Activated T-cell treated with anti-CD3 and anti-CD28 coated beads for 24 hours (primary cell): ENCODE measurements at regions not wholly inside any gene's neighbourhood (a gene's known extent, or its start where the extent isn't known, plus 50 kb on each side); places are given as distances from the start of the nearest gene placed in this dataset.

ENCODE experiments used
- DNase-seq: peaks from one replicate; pipeline ENCODE4 v3.0.0-alpha.2; 2020; ENCODE audit warnings: low read depth

GRCh38 chr2:8525582-8526402 is 156.1 kb upstream of the ID2 start:
- no peak for DNase-seq

DNA sequence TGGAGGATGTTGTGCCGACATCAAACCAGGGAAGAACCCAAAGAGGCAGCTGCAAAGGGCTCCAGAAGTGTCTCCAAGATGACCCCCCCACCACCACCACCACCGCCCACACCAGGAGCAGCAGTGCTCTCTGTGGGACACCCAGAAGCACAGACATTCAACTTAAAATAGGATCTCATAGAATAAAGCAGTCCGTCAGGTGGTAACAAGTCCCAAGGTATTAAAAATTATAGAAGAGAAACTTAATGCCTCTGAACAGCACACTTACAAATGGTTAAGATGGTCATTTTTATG is 155.5 kb upstream of the ID2 start:
- no peak for DNase-seq

- DNase-seq, result no peak
These were observed 154.8 kb upstream of the ID2 start for GRCh38 chr2:8527031-8527430.

- no peak for DNase-seq
These were observed 154.2 kb upstream of the ID2 start for GRCh38 chr2:8527676-8528075.

DNA sequence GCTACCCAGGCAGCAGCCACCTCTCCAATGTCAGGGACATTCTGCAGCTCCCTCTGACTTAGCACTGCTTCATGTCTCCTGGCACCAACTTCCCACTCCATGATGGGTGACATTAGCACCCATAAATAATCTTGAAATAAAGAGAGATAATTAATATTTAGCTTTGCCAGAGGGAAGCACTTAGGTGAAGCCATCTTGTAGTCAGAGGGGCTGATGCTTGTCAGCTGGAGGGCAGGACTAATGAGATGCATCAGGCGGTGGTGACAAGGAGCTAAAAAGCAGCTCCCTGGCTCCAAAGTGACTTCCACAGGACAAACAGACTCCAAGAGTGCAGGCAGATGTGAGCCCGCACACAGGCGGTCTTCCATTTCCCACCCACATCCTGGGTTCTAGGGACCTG is 153.0 kb upstream of the ID2 start:
- no peak for DNase-seq

DNA sequence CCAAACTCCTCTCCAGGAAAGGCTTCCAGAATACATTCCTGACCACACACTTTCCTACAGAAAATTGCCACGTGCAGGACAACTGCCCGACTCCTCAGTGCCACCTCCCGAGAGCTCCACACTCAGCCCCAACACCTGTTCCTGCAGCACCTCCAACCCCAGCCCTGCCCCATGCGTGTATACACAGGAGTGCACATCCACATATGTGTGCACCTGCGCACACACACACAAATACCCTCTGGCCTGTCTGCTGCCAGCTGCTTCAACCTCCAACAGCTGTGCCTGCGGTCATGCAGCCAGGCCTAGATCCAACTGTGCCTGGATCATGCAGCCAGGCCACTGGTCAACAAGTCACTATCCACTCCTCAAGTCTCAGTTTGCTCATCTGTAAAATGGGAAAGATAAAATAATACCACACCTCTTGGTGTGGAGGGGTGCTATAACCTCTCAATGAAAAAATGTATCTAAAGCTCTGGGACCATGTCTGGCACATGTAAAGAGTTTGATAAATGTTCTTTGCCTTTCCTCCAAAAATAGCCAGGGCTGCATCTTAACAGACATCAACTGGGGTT is 152.1 kb upstream of the ID2 start:
- no peak for DNase-seq

DNA sequence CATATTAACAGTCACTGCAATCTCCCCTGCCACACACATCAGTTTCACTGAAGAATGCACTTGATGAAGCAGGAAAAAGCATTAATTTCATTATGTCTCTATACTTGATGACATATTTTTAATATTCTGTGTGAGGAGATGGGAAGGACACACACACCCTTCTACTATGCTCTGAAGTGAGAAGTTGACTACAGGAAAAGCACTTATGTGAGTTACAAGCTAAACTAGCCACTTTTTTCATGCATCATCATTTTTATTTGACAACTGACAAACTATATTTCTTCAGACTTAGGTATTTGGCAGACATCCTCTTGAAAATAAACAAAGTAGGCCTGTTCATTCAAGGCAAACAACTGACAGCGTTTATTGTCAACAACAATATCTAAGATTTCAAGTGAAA is 150.4 kb upstream of the ID2 start:
- DNase-seq, result no peak

DNA sequence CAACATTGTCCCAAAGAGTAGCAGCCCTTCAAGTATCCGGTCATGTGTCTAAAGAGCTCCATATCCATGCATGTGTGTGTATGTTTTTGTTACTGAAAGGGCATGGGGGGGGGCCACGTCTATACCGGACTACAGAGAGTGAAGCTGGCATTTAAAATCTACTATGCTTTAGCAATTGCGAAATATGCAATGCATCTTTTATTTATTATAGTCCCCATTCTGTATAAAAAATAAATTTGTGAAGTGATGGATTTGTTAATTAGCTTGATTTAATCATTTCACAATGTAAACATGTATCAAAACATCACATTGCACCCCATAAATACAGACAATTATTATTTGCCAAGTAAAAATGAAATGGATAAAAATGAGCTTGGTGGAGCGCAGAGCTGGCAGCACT is 149.4 kb upstream of the ID2 start:
- DNase-seq, result no peak

DNA sequence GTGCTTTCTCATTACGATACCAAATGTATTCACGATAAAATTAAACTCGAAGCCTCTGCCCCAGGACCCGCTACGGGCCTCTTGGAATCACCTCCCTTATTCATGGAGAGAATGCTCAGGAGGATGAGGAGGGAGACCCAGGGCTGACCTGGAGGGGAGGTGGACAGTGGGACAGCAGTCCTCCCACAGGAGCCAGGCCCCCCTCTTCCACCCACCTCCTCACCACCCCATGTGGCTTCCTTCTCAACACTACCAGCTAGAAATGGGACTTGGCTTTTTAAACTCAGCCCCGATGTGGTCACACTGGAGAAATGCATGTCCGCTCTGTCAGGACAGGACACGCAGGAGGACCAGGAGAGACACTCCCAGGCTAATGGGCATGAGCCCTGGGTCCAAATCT is 147.9 kb upstream of the ID2 start:
- DNase-seq, result no peak

DNA sequence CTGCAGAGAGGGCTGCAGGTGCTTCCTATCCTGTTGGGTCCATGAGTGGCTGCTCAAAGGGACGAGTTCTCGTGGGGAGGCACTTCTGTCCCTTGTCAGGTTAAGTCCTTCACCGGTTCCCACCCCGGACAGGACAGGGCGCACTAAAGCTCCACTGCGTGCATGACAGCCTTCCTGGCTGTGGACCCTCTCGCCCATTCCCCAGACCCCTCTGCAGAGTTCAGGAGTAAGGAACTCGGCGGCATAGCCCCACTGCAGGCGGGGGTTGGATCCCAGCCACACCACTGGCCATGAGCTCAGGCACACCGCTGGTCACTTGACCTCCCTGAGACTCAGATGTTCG is 147.5 kb upstream of the ID2 start:
- no peak for DNase-seq

- DNase-seq, result no peak
These were observed 147.0 kb upstream of the ID2 start for GRCh38 chr2:8534729-8535468.

- DNase-seq, result no peak
These were observed 146.4 kb upstream of the ID2 start for GRCh38 chr2:8535469-8535795.

DNA sequence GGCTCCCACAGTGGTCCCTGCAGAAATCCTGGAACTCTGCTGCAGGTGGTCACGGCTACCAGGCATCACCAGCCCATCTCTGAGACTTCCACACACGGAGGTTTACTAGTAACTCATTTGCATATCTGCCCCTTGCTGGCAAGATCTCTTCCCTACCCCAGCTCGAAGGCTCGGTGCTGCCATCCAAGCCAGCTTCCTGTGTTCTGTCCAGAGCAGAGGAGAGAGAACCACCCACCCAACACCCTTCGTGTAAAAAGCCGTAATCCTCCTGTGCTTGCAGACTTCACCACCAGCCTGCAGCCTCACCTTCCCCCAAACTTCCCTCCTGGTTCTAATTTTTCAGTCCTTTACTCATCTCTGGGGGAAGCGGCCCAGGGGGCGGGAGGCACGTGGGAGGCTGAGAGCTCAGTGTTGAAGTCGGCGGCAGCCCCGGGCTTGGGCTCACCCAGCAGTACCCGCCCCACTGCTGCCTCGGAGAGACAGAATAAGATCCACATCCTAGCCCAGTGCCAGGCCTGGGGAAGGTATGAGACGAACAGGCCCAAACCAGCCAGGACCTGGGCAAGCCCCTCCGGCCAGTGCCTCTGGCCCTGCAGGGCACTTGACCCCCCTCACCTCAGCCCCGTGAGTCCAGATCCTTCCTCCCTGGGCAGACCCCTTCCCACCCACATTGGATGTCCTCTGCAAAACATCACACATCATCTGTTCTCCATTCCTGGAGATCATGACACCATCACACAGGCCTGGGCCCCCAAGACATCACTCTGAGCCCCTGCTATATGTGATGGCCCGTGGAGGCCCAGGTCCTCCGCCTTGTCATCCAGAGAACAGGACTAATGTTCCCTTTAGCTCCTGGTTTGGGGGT is 145.8 kb upstream of the ID2 start:
- DNase-seq, result no peak

GRCh38 chr2:8536686-8537561 is 144.9 kb upstream of the ID2 start:
- no peak for DNase-seq

DNA sequence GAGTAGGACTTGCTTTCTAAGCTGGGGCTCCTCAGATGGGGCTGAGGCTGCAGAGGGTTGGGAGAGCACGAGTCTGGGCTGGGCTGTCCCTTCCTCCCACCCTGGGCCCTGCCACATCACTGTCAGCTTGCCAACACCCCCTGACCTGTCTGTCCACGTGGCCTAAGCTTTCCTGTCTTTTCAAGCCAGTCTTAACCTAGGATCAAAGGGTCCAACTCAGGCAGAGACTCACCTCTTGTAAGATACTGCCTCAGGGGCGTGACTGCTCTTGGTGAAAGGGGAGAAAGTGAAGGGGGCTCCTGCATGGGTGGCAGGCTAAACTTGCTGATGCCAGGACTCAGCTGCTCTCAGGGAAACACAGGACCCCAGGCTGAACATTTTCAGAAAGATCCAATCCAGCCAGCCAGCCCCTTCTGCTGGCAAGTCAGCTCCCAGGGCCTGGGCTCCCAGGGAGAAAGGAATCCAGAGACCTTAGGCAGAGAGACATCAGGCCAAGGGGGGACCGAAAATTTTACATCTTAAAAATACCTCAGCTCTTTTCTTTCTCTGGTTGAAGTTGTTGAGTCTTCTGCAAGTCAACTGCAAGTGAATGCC is 144.2 kb upstream of the ID2 start:
- no peak for DNase-seq

- DNase-seq, result no peak
These were observed 143.3 kb upstream of the ID2 start for GRCh38 chr2:8538531-8538930.

- DNase-seq, result no peak
These were observed 142.8 kb upstream of the ID2 start for GRCh38 chr2:8538931-8539621.

DNA sequence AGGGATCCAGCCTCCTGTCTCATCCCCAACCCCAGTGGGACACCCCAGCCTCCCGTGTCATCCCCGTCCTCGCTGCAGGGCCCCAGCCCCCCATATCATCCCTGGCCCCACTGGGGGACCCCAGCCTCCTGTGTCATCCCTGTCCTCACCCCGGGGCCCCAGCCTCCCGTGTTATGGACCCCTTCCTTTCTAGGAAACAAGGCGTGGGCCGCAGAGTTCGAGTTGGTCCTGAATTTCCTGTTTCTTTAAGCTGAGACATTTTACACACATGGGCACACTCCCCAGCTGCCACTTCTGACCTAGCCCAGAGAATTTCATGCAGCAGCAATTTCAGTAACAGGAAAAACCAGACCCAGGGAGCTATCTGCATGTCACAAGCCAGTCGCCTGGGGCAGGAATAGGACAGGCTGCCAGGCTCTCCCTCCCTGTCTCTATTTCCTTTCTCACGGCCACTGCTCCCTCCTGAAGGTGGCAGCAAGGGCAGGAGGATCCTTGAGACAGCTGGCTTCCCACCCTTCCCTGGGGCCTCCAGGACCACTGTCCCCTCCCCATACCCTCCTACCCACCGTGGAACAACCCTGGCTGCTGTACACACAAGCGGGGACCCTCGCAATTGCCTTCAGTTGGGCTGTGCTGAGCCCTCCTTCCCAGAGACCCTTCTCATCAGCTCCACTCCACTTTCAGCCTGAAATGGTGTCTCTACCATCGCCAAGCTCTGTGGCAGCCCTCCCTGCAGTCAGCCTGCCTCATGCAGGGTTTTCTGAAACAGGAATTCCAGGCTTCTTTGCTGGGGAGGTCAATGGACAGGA is 141.9 kb upstream of the ID2 start:
- DNase-seq, result no peak

DNA sequence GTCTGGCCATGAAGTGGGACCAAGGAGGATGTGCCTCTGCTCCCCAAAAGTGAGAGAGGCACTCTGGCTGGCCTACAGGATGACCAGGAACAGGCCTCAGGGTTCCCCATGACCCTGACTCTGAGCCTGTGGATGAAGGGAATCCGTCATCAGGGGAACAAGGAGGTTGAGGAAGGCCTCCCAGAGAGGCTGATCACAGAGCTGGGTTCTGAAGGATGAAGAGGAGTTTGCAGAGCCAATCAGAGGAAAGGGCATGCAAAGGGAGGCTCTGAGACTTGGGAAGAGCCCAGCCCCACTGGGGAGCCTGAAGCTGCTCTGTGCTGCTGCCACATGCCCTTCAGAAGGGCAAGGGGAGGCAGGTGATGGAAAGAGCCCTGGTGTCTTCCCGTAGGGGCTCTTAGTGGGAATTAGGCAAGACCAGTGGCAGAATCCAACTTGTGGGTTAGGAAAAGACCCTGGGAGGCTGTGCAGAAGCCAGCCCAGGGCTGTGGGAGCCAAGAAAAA is 141.3 kb upstream of the ID2 start:
- no peak for DNase-seq

DNA sequence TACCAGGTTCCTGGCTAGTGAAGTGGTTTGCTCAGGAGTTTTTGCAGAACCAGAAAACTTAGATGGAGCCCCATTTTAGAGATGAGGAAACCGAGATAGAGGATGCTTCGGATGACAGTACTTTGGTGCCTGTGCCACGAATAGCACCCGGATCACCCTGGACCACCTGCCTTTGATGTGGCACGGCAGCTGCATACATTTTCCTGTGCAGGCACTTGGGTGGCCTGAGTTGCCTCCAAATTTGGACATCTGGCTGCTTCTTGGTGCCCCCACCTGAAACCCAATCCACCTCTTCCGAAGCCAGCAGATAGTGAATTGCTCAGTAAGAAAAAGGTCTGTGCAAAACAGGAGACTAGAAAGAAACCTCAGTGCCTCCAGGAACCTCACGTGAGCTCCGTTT is 140.6 kb upstream of the ID2 start:
- no peak for DNase-seq
